Suppressor macrophage treated with lipopolysaccharide for 4 hours (primary cell): ENCODE measurements at regions not wholly inside any gene's neighbourhood (a gene's known extent, or its start where the extent isn't known, plus 50 kb on each side); places are given as distances from the start of the nearest gene placed in this dataset.
"Not testable (repeated sequence)": the region's sequence is repeated elsewhere in the genome, so short reads cannot be mapped to it uniquely, and the experiment has no call there.

Source experiments
- DNase-seq: peaks from one replicate; pipeline ENCODE4 v3.0.0-alpha.2; 2020

GRCh38 chr13:83211301-83211700 lies 671.0 kb downstream of the SLITRK1 start:
- DNase-seq = no peak

- no peak for DNase-seq
These were observed 677.4 kb downstream of the SLITRK1 start for GRCh38 chr13:83204886-83205285.

- DNase-seq = no peak
These were observed 680.8 kb downstream of the SLITRK1 start for GRCh38 chr13:83201506-83201905.

- DNase-seq = no peak
These were observed 685.0 kb downstream of the SLITRK1 start for GRCh38 chr13:83197316-83197715.

- DNase-seq = no peak
These were observed 692.3 kb downstream of the SLITRK1 start for GRCh38 chr13:83190020-83190419.

GRCh38 chr13:83184819-83185218 lies 697.5 kb downstream of the SLITRK1 start:
- DNase-seq = no peak

- no peak for DNase-seq
These were observed 698.2 kb downstream of the SLITRK1 start for GRCh38 chr13:83184150-83184475.

GRCh38 chr13:83183439-83184149 lies 698.7 kb downstream of the SLITRK1 start:
- no peak for DNase-seq

- DNase-seq = no peak
These were observed 699.4 kb downstream of the SLITRK1 start for GRCh38 chr13:83182845-83183244.

- no peak for DNase-seq
These were observed 704.3 kb downstream of the SLITRK1 start for GRCh38 chr13:83178008-83178407.

- DNase-seq = no peak
These were observed 713.7 kb downstream of the SLITRK1 start for GRCh38 chr13:83168590-83168989.

- no peak for DNase-seq
These were observed 715.1 kb downstream of the SLITRK1 start for GRCh38 chr13:83167203-83167602.

- DNase-seq = no peak
These were observed 715.7 kb downstream of the SLITRK1 start for GRCh38 chr13:83166550-83166949.

- peak; percentile 5 for DNase-seq
These were observed 719.8 kb downstream of the SLITRK1 start for GRCh38 chr13:83162493-83162892.

- no peak for DNase-seq
These were observed 728.4 kb downstream of the SLITRK1 start for GRCh38 chr13:83153848-83154247.

- no peak for DNase-seq
These were observed 731.0 kb downstream of the SLITRK1 start for GRCh38 chr13:83151308-83151660.

- DNase-seq = no peak
These were observed 731.5 kb downstream of the SLITRK1 start for GRCh38 chr13:83150616-83151307.

- DNase-seq = no peak
These were observed 745.6 kb downstream of the SLITRK1 start for GRCh38 chr13:83136660-83137059.

GRCh38 chr13:83125791-83126190 lies 756.5 kb downstream of the SLITRK1 start:
- no peak for DNase-seq

- DNase-seq = no peak
These were observed 760.4 kb downstream of the SLITRK1 start for GRCh38 chr13:83121896-83122295.

- no peak for DNase-seq
These were observed 765.2 kb downstream of the SLITRK1 start for GRCh38 chr13:83117046-83117445.

- not testable (repeated sequence) for DNase-seq
These were observed 780.6 kb downstream of the SLITRK1 start for GRCh38 chr13:83101574-83102247.

GRCh38 chr13:83100237-83100636 lies 782.0 kb downstream of the SLITRK1 start:
- DNase-seq = no peak

GRCh38 chr13:83088858-83089257 lies 793.4 kb downstream of the SLITRK1 start:
- DNase-seq = no peak
